ENCODE measurements at regions not wholly inside any gene's neighbourhood (a gene's known extent, or its start where the extent isn't known, plus 50 kb on each side); places are given as distances from the start of the nearest gene placed in this dataset.

DNA sequence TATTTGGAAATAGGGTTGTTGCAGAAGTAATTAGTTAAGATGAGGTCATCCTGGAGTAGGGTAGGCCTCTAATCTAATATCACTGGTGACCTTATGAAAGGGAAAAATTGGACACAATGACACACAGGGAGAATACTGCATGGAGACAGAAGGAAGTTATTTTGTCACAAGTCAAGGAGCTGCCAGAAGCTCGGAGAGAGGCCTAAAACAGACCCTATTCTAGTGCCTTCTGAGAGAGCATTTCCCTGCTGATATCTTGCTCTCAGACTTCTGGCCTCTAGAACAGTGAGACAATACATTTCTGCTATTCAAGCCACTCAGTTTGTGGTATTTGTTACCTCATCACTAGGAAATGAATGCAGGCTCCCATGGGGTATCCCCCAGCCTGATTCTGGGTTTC, 332.9 kb downstream of the CSNK1G3 start:
- DNase-seq (ENCODE audit: low spot score) (no peak), FAIRE-seq (no peak)

DNA sequence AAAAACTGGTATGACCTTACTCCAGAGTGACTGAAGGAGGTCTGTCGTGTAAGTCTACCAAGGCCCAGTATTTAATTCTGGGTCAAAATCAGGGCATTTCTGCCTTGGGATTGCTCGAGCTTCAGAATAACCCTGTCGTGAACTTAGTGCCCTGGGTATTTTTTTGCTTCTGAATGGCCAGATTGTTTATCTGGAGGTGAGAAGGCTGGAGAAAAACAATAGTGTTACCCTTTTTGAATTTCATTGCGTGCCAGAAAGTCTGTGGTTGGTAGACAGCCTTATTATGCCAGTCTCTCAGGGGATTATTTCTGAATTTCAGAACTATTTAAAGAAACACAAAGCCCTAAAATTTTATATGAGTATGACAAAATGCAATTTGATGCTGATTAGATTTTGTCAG, 323.4 kb downstream of the CSNK1G3 start:
- FAIRE-seq (no peak), DNase-seq (ENCODE audit: low spot score) (no peak)

DNA sequence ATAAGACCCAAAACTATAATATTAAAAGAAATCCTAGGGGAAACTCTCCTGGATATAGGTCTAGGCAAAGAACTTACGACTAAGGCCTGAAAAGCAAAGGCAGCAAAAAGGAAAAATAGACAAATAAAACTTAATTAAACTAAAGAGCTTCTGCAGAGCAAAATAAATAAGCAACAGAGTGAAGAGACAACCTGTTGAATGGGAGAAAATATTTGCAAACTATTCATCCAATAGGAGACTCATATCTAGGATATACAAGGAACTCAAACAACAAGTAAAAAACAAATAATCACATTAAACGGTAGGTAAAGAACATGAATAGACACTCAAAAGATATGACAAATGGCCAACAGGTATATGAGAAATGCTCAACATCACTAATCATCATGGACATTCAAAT, 318.6 kb downstream of the CSNK1G3 start:
- FAIRE-seq (no peak), DNase-seq (ENCODE audit: low spot score) (no peak)

DNA sequence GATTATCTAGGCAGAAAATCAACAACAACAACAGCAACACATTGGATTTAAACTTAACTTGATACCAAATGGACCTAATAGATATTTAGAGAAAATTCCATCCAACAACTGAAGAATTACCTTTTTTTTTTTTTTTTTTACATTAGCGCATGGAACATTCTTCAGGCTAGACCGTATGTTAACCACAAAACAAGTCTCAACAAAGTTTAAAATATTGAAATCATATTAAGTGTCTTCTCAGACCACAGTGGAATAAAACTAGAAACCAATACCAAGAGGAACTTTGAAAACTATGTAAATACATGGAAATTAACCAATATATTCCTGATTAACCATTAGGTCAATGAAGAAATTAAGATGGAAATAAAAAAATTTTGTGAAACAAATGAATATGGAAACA, 315.8 kb downstream of the CSNK1G3 start:
- no peak for FAIRE-seq

DNA sequence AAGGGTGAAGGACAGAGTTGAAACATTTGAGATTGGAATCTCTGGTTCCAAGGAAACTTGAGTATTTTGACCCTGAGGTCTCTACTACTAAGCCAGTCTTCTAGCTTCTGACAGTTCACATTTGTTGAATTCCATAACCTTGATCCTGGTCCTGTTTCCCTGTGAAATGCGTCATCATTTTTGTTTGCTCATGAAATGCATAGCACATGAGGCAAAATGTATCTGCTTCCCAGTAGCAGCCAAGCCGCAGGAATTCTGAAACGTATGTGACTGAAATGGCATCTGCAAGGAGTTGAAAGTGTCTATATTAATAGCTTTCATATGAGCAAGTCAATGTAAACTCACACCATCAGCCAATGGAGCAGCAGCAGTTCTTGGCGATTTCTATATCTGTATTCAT, 307.9 kb downstream of the CSNK1G3 start:
- no peak for FAIRE-seq
- no peak for DNase-seq (ENCODE audit: low spot score)

More for the DNA sequence above, 315.8 kb downstream of the CSNK1G3 start:
- no peak for DNase-seq (ENCODE audit: low spot score)

DNA sequence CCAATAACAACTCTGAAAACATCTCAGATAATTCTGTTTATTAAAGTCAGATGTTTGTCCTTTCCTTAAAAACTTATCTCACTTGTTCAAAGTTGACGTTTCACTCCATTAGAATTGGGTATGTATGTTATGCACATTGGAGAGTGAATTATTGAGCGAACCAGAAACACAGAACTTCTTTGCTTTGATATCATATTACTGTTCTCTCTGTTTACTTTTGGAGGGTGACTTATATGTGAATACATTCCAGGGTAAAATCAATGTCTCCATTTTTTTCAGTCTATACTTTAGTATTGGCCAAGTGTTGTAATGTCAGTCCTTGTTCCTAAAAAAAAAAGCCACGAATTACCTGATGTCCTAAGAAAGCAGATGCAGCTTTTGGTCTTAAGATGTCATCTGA, 307.4 kb downstream of the CSNK1G3 start:
- no peak for DNase-seq (ENCODE audit: low spot score)
- FAIRE-seq = no peak

DNA sequence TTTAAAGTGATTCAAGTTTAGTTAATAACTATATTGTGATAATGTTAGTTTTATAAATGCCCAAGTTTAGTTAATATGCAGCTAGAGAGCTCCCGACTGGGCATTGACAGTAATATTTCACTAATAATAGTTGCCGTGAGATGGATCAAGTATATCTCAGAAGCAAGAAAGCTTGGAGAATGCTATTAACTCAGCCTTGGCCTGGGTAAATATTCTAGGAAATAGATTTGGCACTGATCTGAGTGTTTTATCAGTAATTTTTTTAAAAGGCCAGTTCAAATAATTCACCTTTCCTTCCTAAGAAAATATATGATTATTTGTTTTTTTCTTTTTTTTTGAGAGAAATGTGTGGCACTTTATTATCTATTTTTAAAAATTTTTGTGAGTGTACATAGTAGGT, 305.3 kb downstream of the CSNK1G3 start:
- no peak for FAIRE-seq

DNA sequence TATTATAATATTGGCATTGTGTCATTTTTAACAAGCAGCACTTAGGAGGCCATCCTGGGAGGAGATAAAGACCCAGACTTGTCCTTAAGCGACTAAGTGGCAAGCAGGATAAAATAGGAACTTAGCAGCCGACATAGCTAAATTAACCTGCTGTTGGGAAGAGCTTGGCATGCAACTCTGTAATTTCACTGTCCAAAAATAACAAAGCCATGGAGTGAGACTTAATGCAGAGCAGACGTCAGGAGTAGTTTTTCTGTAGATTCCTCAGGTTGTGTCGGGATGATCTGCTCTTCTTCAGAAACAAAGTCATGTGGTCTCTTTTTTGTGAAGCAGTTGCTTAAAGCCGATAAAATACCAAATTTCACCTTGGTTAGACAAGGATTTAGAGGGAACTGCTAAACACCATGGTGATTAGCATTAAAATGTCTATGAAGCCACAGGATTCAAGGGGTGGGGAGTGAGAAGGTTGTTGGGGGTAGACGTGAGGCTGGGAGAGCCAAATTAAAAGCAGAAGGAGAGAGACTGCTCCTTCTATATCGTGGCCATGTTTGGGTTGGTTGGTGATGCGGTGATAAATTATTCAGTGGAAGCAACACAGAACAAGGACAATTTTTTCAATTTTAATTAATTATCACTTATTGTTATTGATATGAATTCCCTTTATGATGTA, 303.0 kb downstream of the CSNK1G3 start:
- DNase-seq (ENCODE audit: low spot score) (no peak), FAIRE-seq (no peak)

More for the DNA sequence above, 305.3 kb downstream of the CSNK1G3 start:
- DNase-seq (ENCODE audit: low spot score) = no peak

DNA sequence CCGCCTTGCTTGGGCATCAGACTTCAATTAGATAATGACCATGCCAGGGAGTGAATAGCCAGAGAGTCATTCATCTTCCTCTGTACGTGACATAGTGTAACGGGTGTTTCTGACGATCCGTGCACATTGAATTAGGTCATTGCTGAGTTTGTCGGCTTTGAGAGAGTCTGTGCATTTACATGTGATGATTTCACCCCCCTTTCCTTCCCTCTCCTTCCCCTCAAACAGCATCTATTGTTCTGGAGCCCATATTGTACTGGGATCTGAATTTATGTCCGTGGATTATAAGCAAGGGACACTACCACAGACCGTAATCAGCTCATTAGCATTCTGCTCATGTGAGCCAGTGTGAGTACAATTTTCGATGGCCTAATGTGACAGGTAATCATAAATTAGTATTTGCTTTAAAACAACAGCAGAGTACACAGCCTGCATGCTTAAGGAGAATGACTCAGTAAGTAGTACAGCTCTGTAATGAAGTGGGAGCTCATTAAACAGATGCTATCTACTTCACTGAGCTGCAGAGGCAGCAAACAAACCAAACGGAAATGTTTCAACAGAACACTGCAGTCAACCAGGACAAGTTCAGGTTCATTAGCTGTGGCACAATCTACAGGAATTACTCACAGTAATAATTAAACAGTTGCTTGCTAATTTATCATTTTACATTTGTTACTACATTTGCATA, 302.1 kb downstream of the CSNK1G3 start:
- DNase-seq (ENCODE audit: low spot score) = peak; percentile 82
- peak; percentile 78 for FAIRE-seq

DNA sequence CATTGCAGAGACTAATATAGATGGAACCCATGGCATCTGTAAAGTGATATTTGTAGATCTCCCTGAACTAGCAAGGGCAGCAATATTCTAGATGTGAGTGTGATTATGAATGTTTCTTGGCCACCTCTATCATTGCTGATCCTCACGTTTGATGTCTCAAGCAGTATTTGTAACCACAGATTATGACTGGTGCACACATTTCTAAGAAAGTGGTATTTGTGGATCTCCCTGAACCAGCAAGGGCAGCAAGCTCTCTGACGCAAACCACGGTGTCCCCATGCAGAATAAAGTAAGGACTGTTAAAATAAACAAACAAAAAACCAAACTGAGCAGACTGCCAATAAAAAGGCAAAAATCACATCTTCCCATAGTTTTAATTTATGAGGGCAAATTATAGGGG, 301.3 kb downstream of the CSNK1G3 start:
- DNase-seq (ENCODE audit: low spot score) = no peak
- no peak for FAIRE-seq

DNA sequence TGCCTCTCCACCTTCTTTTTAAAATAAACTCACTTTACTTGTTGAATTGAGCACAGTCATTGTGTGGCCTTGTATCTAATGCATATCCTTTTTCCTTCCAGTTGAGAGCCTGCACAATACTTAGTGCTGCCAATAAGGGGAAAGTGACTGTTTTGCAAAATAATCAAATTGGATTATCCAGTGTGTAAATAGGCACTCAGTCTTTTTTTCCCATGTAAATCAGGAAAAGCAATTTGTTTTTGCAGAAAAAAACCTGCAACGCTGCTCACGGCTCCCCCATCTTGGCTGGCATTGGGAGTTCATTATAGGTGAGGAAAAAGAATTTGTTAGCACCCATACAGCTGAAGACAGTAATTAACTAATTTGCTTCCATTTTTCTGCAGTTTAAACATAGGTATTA, 299.9 kb downstream of the CSNK1G3 start:
- FAIRE-seq (no peak), DNase-seq (ENCODE audit: low spot score) (no peak)

DNA sequence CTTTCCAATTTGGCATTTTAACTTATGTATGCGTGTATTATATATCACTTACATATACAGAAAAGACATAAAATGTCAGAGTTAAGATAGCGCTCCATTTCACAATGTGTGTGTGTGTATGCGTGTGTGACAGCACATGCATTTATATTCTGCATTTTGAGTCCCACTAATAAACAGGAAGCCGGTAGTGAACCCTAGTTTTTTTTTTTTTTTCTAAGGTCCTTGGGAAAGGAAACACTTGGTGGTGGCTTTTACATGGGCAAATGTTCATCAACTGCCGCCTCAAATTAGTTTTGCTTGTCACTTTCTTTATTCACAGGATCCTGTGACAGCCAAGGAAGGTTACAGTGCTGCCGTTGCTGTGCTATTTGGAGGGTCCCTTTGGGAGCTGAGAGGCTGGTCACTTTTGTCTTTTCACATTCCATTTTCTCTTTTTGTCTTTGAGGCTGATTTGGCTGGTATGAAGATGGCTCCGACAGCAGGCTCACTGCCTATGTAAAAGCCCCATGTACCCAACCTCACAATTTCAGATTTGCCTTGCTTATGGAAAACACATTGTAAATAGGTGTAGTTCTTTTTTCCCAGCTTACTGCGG, 298.9 kb downstream of the CSNK1G3 start:
- no peak for FAIRE-seq
- no peak for DNase-seq (ENCODE audit: low spot score)

DNA sequence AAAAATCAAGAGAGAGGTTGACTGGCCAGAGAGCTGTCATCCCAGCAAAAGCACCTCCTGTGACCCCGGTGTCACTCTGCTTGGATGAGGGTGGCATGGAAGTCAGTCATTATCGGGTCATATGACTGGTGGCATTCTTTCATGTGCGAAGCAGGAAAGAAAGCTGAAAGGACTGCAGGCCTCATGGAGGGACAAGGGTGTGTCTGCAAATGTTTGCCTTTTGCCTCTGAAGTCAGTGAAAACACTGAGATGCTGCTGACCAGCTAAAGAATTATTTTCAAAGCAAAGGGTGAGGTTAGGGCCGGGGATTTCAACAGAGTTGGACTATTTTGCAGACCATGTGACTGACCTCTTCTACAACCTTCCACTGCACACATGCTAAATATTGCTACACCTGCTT, 298.3 kb downstream of the CSNK1G3 start:
- DNase-seq (ENCODE audit: low spot score) (no peak), FAIRE-seq (no peak)

DNA sequence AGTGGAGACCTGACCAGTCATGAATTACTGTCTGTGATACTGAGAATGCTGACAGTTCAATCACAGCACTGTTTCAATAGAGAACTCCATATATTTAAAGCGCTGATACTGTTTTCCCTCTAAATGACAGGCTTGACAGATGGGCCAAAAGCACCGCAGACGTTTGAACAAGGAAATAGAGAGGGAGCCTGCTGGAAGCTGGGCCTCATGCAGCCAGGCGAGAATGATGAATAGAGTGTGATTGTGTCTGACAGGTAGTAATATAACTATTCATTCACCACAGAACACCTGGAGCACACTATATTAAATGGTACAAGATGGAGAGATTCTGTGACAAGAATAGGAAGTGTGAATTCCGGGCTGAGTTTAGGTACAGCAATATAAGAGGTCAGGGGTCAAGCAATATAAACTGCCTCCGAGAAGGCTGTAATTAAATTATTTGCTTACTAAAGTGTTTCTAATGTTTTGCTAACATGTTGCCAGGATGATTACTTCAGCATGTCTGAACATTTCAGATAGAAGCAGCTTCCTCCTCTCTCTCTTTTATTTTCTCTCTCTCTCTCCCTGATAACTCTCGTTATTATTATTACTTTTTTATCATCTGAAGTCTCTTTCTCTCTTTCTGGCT, 297.7 kb downstream of the CSNK1G3 start:
- FAIRE-seq (no peak), DNase-seq (ENCODE audit: low spot score) (no peak)

DNA sequence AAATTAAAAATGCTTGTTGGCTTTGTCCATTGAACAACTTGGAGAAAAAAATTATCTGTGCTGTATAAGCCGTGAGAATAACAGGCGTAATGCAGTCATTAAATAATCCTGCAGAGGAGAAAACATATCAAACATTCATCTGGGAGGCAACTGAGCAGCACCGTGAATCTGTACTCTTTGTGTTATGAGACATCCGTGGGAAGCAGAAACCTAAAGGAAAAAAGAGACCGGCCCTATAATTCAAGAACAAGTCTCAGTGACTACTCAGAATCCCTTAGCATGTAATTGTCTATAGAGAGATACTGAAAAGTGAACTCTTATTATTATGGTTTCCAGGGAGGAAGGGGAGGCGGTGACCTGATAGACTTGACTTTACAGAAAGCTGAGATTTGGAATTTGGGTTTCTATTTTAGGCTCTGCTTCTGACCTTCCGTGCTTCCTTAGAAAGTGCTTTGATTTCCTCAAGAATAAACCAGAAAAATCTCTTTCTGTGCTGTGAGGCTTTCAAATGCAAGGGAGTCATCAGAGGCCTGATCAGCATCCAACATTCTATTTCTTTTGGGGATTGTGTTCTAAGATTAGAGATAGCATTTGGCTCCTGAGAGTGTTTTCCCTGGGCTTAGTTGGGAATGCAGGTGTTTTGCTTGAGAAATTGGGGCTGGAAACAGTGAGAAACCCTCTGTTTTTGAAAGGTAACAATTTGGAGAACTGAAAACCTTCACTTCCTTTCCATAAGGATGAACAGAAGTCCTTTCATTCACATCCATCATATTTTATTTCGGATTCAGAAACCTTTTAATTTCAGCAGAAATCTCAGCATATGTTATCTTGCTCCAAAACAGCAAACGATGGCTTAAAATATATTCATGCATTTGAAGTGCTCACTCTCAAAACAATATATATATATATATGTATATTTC, 296.7 kb downstream of the CSNK1G3 start:
- FAIRE-seq (no peak), DNase-seq (ENCODE audit: low spot score) (no peak)

DNA sequence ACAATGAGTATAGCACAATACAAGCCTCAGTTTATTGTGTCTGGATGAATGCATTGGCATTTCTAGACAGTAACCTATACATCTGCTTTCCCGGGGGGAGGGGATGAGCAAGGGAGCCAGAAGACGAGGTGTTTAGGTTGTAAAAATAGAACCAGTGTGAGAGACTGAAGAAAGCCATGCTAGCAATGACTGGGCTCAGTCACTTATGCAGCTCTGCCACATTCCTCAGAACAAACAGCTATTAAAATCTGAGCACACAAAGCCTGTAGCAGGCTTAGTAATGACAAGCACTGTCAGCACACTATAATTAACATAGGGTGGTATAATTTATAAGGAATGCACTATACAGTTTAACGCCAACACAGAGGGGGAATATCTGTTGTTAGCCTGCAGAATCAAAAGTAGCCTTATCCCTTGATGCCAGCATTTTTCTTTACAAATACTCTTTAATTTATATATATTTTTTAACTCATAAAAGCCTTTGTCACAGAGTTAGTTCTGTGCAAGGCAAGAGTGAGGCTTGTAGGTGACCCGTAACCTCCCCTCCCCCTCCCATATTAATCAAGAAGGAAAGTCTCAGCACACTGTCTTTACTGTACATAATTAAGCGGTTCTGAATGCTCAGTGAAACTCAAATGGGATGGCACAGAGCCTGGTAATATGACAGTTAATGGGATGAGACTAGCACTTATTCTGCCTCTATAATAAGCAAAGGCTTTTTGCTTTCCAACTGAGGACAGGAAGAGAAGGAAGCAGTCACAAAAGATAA, 295.4 kb downstream of the CSNK1G3 start:
- DNase-seq (ENCODE audit: low spot score) (no peak), FAIRE-seq (no peak)

DNA sequence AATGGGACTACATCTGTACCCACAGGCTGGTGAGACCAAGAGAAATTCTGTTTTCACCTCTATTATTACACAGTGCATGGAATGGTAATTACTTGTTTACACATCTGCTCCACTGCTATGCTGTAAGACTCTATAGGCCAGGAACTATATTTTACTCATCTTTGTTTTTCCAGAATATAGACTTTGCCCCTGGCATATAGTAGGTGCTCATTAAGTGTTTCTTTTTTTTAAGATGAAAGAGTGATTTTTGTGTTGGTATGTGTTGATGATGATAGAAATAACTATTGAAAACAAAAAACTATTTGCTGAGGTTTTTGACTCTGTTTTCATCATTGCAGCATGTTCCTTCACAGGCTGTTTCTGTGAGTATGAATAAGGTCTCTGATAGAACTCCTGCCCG, 294.7 kb downstream of the CSNK1G3 start:
- DNase-seq (ENCODE audit: low spot score) (no peak), FAIRE-seq (no peak)

DNA sequence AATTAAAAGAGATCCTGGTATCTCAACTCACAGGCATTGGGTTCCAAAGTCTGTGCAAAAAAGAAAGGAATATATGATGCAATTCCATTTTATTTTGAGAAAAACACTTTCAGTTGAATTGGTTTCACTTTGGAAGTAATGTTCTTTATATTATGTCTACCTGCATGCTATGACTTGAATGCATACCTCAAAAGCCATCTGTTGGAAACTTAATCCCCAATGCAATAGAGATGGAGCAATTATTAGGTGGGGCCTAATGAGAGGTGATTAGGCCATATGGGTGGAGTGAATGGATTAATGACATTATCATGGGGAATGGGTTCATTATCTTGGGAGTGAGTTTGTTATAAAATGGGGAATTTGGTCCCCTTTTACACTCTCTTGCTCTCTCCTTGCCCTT, 293.3 kb downstream of the CSNK1G3 start:
- FAIRE-seq (no peak), DNase-seq (ENCODE audit: low spot score) (no peak)

DNA sequence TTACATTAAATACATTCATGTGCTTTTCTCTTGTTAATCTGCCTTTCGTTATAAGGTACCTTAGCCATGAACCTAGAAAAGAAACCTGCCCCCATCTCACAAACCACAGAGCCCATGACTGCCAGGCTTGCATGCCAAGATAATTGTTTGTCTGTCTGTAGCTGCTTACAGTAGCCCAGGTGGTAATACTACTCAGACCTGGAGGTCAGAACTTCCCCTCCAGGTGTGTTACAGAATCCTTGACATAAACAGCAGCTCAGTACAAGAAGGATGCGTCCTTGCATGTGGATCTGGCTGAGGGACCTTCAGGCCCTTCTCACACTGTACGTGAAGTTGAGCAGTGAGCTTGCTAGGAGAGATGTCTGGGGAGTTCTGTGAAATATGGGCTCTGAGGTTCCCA, 291.4 kb downstream of the CSNK1G3 start:
- DNase-seq (ENCODE audit: low spot score) (no peak), FAIRE-seq (no peak)

DNA sequence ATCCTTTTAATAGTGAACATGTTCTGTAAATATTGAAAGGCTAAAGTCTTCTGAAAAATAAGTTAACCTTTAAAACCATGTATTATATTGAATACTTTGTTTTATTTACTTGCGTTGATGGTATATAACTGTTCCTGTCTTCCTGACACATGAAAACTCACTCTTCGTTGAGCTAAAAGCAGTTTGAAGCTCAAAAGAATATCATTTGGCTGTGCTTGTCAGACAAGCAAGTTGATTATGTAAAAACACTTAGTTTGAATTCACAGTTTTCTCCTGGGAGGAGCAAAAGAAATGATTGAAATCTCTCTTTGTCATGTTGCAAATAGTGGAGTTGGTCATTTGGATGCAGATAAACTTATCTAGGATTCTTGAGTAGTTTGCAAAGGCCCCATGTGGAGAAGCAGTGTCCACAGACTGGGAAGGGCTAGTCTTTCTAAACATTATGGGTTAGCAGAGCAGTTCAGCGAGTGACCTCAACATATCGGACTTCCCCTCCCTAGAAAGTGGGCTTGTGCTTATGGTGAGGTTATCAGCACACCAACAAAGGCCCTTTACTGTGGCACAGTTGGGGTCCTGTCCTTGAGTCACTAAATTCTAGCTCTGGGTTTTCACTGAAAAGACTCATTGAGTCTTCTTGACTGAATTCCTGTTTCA, 290.4 kb downstream of the CSNK1G3 start:
- FAIRE-seq (no peak), DNase-seq (ENCODE audit: low spot score) (no peak)

Measured in RCC 7860 (cell line).